Activated naive CD8-positive, alpha-beta T cell treated with anti-CD3 and anti-CD28 coated beads, Interleukin-2, amount 50 U/mL, for 24 hours (primary cell): ENCODE measurements at regions not wholly inside any gene's neighbourhood (a gene's known extent, or its start where the extent isn't known, plus 50 kb on each side); places are given as distances from the start of the nearest gene placed in this dataset.

Experiments
- ATAC-seq: fragments of 150-1000 bp; cut with Tn5 transposase; one replicate; pipeline ENCODE4 v1.10.0; 2021
- DNase-seq: peaks from one replicate; pipeline ENCODE4 v3.0.0; 2021
- H3K27ac Mint-ChIP-seq: one replicate; pipeline ENCODE4 v1.8.0; 2021; ENCODE audit warnings: mild to moderate bottlenecking, mixed read lengths
- H3K27me3 Mint-ChIP-seq: one replicate; pipeline ENCODE4 v1.8.0; 2021; ENCODE audit warnings: mixed read lengths
- H3K36me3 Mint-ChIP-seq: one replicate; pipeline ENCODE4 v1.8.0; 2021; ENCODE audit warnings: low read depth, mixed read lengths
- H3K4me1 Mint-ChIP-seq: one replicate; pipeline ENCODE4 v1.8.0; 2021; ENCODE audit warnings: mixed read lengths
- H3K4me3 Mint-ChIP-seq: one replicate; pipeline ENCODE4 v1.8.0; 2021; ENCODE audit warnings: mild to moderate bottlenecking, moderate library complexity, mixed read lengths
- H3K9me3 Mint-ChIP-seq: one replicate; pipeline ENCODE4 v1.8.0; 2021; ENCODE audit warnings: mixed read lengths

- no peak for DNase-seq
- H3K27ac Mint-ChIP-seq, result no peak overlapping the region
- no peaks in the 10 kb centered on the region for H3K36me3 Mint-ChIP-seq
- no peaks in the 10 kb centered on the region for H3K9me3 Mint-ChIP-seq
- peaks cover 13% of the 10 kb centered on the region for H3K4me1 Mint-ChIP-seq
- H3K27me3 Mint-ChIP-seq, result no peaks in the 10 kb centered on the region
- no peak for ATAC-seq
- H3K4me3 Mint-ChIP-seq, result no peak overlapping the region
These were observed 478.6 kb upstream of the KLF6 start for GRCh38 chr10:4263601-4263921.

- H3K4me3 Mint-ChIP-seq, result no peak overlapping the region
- no peaks in the 10 kb centered on the region for H3K27me3 Mint-ChIP-seq
- H3K9me3 Mint-ChIP-seq, result no peaks in the 10 kb centered on the region
- no peak overlapping the region for H3K27ac Mint-ChIP-seq
- ATAC-seq, result no peak
- peaks cover 13% of the 10 kb centered on the region for H3K4me1 Mint-ChIP-seq
- no peaks in the 10 kb centered on the region for H3K36me3 Mint-ChIP-seq
- no peak for DNase-seq
These were observed 478.0 kb upstream of the KLF6 start for GRCh38 chr10:4262870-4263600.

GRCh38 chr10:4262449-4262848, 477.4 kb upstream of the KLF6 start:
- Mint-ChIP-seq H3K36me3 (no peaks in the 10 kb centered on the region), H3K4me1 (peaks cover 13% of the 10 kb centered on the region), H3K27me3 (no peaks in the 10 kb centered on the region), H3K27ac (no peak overlapping the region), H3K9me3 (no peaks in the 10 kb centered on the region), H3K4me3 (no peak overlapping the region)
- ATAC-seq (no peak), DNase-seq (no peak)

DNA sequence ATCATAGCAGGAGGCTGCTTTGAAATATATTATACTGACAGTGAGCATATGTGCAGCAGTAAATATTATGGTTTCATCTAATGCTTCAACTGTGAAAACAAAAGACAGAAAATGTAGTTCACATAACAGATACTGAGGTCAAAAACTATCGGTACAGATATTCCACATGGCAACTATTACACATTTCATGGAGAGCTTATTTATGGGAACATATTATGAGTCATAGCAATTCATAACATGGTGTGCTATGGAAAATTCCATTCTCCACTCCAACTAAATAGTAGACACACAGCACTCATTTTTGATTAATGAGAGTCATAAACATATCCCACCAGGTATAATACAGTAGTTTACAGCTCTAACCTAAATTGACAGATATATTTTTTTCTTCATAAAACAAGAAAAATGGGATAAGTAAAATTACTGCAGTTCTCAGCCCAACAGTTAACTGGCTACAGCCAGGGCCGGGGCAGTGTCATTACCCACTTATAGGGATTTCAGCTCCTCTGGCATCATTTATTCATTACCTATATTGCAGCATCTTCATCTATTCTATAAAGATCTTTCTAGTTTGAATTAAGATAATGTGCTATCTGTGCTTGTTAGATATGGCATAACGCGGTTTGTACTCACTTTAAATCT, 475.6 kb upstream of the KLF6 start:
- Mint-ChIP-seq H3K27me3 (no peaks in the 10 kb centered on the region), H3K36me3 (no peaks in the 10 kb centered on the region), H3K4me3 (no peak overlapping the region), H3K9me3 (no peaks in the 10 kb centered on the region), H3K27ac (no peak overlapping the region), H3K4me1 (peaks cover 4% of the 10 kb centered on the region)
- DNase-seq, result no peak
- no peak for ATAC-seq

DNA sequence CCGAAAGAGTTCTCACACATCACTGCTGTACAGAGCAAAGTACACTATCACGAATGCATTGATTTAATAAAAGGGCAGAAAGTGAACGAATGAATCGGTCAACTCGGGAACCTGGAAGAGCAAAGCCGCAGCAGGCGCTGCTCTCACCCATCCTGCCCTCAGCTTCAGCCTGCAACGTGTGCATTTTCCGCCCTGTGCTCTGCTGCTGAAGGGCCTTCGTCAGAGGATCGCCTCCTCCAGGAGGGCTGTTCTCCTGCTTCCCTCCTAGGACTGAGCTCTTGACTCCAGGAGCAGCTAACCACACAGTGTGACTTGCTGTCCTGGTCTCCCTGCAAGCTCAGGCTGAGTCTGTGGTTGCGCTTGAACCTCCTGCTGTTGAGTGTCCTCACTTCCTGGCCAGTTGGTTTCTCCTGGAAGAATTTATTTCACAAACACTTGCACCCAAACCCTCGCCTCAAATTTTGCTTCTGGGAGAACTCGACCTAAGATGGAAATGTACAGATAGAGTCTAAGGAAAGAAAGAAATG, 473.0 kb upstream of the KLF6 start:
- Mint-ChIP-seq H3K4me3 (no peak overlapping the region), H3K36me3 (no peaks in the 10 kb centered on the region), H3K27ac (no peak overlapping the region), H3K4me1 (peaks cover 4% of the 10 kb centered on the region), H3K9me3 (peaks cover 5% of the 10 kb centered on the region), H3K27me3 (peaks cover 6% of the 10 kb centered on the region)
- DNase-seq (no peak), ATAC-seq (no peak)

DNA sequence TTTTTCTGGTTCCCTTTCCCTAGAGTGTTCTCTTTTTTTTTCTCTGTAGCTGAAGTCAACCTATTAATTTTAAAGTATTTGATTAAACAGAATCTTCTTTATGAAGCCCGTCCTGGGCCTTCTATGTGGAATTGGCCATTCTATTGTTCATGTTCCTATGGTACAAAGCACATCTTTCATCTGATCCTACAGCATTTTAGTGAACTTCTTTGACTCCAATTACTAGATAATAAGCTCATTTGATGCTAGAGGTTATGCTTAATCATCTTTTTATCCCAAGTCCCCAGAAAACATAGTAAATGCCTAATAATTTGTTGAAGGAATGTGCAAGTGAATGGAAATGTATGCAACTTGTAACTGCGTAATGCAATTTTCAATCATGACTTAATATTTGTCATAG, 472.0 kb upstream of the KLF6 start:
- Mint-ChIP-seq H3K9me3 (peaks cover 5% of the 10 kb centered on the region), H3K4me1 (peaks cover 4% of the 10 kb centered on the region), H3K27ac (no peak overlapping the region), H3K4me3 (no peak overlapping the region), H3K27me3 (peaks cover 8% of the 10 kb centered on the region), H3K36me3 (no peaks in the 10 kb centered on the region)
- ATAC-seq (no peak), DNase-seq (no peak)

- peaks cover 4% of the 10 kb centered on the region for H3K4me1 Mint-ChIP-seq
- H3K36me3 Mint-ChIP-seq, result no peaks in the 10 kb centered on the region
- no peak overlapping the region for H3K4me3 Mint-ChIP-seq
- peaks cover 13% of the 10 kb centered on the region for H3K27me3 Mint-ChIP-seq
- ATAC-seq, result no peak
- DNase-seq, result no peak
- no peak overlapping the region for H3K27ac Mint-ChIP-seq
- peaks cover 5% of the 10 kb centered on the region for H3K9me3 Mint-ChIP-seq
These were observed 470.7 kb upstream of the KLF6 start for GRCh38 chr10:4255751-4256150.

DNA sequence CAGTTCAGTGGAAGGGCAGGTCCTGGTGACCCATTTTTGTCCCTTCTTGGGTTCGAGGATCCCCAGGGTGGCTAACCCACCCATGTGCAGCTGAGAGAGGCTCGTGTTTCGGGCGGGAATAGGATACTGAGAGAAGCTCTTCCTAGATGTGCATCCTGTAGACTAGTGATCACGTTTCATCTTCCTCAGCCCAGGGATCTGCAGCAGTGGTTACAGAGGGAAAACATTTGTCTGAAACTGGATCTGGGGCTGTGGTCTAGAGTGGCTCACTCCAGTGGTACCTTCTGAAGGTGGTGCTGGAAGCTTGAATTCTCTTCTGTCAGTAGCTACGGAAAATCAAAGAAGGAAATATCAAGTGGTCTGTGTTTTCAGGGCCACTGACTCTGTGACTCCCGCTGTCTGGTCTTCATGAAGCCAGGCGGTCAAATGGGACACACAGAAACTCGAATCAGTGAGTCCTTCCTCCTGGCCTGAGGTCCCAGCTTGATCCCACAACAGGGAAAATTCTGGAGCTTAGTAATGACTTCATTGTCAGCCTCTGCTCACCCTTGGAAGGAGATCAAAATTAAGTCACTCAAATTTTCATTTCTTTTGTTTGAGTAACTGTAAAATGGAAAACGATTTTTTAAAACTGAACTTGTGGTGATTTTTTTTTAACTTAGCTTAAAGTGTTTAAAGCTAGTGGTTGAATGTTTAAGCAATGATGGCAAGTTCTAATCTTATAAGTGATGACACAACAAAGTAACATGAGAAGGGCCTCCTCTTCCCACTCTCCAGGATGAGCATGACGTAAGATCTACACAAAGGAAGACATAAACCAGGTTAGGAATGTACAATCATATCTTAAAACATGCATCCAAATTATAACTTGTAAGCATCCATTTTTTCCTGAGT, 469.3 kb upstream of the KLF6 start:
- Mint-ChIP-seq H3K27ac (no peak overlapping the region), H3K36me3 (no peaks in the 10 kb centered on the region), H3K4me1 (peaks cover 7% of the 10 kb centered on the region), H3K4me3 (no peak overlapping the region), H3K9me3 (peaks cover 5% of the 10 kb centered on the region), H3K27me3 (peaks cover 13% of the 10 kb centered on the region)
- DNase-seq (no peak), ATAC-seq (no peak)

DNA sequence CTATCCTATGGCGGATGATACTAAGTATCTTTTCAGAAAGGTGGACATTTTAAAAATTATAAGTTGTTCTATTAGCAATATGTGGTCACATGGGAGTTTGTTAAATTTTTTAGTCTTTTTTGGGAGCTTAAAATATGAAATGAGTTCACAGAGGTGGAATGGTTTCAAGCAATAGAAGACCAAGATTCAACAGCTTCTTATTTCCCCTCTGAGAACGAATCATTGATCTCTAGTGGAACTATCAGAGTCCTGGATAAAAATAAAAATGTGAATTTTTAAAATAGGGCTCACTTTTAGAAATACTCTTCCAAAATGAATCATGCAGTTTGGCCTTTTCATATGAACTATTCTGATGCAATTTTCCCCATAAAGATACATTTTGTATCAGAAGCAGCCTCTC, 467.7 kb upstream of the KLF6 start:
- ATAC-seq (no peak), DNase-seq (no peak)
- Mint-ChIP-seq H3K4me3 (no peak overlapping the region), H3K36me3 (no peaks in the 10 kb centered on the region), H3K27ac (no peak overlapping the region), H3K27me3 (peaks cover 13% of the 10 kb centered on the region), H3K9me3 (peaks cover 5% of the 10 kb centered on the region), H3K4me1 (peaks cover 7% of the 10 kb centered on the region)

DNA sequence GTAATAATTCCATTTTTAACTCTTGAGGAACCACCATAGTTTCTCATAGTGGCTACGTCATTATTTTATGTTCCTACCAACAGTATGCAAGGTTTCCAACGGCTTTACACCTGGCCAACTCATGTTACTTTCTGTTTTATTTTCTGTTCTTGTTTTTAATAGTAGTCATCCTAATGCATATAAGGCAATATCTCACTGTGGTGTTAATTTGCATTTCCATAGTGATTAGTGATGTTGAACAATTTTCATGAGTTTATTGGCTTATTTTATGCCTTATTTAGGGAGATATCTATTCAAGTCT, 465.5 kb upstream of the KLF6 start:
- Mint-ChIP-seq H3K9me3 (peaks cover 9% of the 10 kb centered on the region), H3K4me3 (no peak overlapping the region), H3K27ac (no peak overlapping the region), H3K36me3 (peaks cover 2% of the 10 kb centered on the region), H3K4me1 (peaks cover 27% of the 10 kb centered on the region), H3K27me3 (peaks cover 13% of the 10 kb centered on the region)
- ATAC-seq (no peak), DNase-seq (no peak)

- no peak overlapping the region for H3K27ac Mint-ChIP-seq
- no peak for DNase-seq
- peaks cover 2% of the 10 kb centered on the region for H3K36me3 Mint-ChIP-seq
- H3K4me1 Mint-ChIP-seq, result peaks cover 32% of the 10 kb centered on the region
- H3K9me3 Mint-ChIP-seq, result peaks cover 6% of the 10 kb centered on the region
- H3K4me3 Mint-ChIP-seq, result no peak overlapping the region
- no peak for ATAC-seq
- peaks cover 9% of the 10 kb centered on the region for H3K27me3 Mint-ChIP-seq
These were observed 465.0 kb upstream of the KLF6 start for GRCh38 chr10:4249841-4250586.

DNA sequence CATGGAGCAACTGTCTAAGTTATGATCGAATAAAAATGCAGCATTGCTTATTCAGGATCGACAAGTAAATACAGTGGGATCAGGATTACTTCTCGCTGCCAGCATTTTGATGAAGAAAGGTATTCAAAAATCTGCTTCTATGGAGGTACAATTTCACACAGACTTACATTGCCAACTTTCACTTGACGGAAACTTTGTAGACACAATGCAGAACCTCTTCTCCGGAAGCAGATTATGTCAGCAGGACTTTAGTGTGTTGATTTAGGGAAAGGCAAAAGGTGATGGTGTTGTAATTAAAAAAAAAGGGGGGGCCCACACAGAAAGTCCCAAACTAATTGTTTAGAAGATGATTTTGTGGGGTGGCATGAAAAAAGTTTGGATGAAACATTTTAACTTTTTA, 462.4 kb upstream of the KLF6 start:
- peaks cover 6% of the 10 kb centered on the region for H3K9me3 Mint-ChIP-seq
- H3K27me3 Mint-ChIP-seq, result peaks cover 7% of the 10 kb centered on the region
- peaks cover 59% of the 10 kb centered on the region for H3K4me1 Mint-ChIP-seq
- DNase-seq (no peak), ATAC-seq (no peak)
- H3K4me3 Mint-ChIP-seq, result peak overlapping the region; percentile 12
- H3K36me3 Mint-ChIP-seq, result peaks cover 2% of the 10 kb centered on the region
- peak overlapping the region; percentile 64 for H3K27ac Mint-ChIP-seq

DNA sequence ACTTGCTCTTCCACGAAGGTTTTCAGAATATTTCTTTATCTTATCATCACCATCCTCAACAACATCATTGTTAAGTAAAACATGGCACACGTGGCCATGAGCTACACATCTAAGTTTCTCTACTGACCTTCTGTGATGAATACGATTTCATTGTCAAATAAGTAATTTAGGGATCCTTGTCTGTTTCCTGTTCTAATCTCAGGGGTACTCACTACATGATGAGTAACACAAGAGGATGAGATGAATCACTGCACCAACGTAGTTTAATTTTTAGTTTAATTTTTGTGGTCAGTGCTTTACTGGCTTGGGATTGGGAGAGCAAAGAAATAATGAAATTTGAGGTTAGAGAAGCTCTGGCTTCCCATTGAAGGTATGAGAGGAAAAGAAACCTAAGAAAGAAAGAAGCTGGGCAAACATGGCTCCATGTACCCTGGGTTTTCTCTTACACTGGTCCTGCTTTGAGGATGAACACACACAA, 461.9 kb upstream of the KLF6 start:
- DNase-seq (no peak), ATAC-seq (peak; percentile 74)
- H3K27me3 Mint-ChIP-seq, result peaks cover 4% of the 10 kb centered on the region
- H3K36me3 Mint-ChIP-seq, result peaks cover 2% of the 10 kb centered on the region
- peak overlapping the region; percentile 12 for H3K4me3 Mint-ChIP-seq
- H3K4me1 Mint-ChIP-seq, result peaks cover 63% of the 10 kb centered on the region
- peaks cover 6% of the 10 kb centered on the region for H3K9me3 Mint-ChIP-seq
- H3K27ac Mint-ChIP-seq, result peak overlapping the region; percentile 64

GRCh38 chr10:4243651-4244050, 458.6 kb upstream of the KLF6 start:
- H3K4me3 Mint-ChIP-seq, result peak overlapping the region; percentile 32
- H3K27me3 Mint-ChIP-seq, result peaks cover 2% of the 10 kb centered on the region
- peaks cover 6% of the 10 kb centered on the region for H3K9me3 Mint-ChIP-seq
- H3K27ac Mint-ChIP-seq, result peak overlapping the region; percentile 48
- peaks cover 59% of the 10 kb centered on the region for H3K4me1 Mint-ChIP-seq
- no peak for DNase-seq
- ATAC-seq, result peak; percentile 92
- peaks cover 2% of the 10 kb centered on the region for H3K36me3 Mint-ChIP-seq
